ENCODE measurements at regions not wholly inside any gene's neighbourhood (a gene's known extent, or its start where the extent isn't known, plus 50 kb on each side); places are given as distances from the start of the nearest gene placed in this dataset.
"Not testable (repeated sequence)": the region's sequence is repeated elsewhere in the genome, so short reads cannot be mapped to it uniquely, and the experiment has no call there.

DNA sequence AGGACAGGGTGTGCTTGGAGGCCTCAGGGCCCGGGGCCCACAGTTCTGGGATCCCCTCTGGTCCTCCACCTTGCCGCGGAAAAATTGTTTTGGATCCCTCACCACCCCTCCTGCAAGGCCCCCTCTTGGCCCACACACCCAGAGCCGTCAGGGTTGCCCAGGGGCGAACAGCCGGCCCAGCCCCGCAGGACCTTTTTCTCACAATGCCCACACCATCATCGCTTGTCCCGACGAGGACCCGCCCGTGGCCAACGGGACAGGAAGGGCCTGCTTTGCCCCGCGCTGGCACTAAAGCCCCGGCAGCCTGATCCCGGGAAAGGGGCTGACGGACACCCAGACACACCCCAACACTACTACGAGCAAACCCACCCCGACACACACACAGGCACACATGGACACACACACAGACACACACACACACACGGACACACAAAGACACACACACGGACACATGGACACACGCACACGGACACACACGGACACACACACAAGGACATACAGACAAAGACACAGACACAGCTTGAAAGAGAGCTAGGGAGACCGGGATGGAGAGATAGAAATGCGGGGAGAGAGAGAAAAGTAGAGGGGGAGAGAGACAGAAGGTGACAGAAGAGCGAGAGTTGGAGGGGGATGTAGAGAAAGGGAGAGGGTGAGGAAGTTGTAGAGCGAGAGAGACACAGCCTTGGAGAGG, 1493.5 kb upstream of the DEFB115 start:
- no peak for DNase-seq

DNA sequence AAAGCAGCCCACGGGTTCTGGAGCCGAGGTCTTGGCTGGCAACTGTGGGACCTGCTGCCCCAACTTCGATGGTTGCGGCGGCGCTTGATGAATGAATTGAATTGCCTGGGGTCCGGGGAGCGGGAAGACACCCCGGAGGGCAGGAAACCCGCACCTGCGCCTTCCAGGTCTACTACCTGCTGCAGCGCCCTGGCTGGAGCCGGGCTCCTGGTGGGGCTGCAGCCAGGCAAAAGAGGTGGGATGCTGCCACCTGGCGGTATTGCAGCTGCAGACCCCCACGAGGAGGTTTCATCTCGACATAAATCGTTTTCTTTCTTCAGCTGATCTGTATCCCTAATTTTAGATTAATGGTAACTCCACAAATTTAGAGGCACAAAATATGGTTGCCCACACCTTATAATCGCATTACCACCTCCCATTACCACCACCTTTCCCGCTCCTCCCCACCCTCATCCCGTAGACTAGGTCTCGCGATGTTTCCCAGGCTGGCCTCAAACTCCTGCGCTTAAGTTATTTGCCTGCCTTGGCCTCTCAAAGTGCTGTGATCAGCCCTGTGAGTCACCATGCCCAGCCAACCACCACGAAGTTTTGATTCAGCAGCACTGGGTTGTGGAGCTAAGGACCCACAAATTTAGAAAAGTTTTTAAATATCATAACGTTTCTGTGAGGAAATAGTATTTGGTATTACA, 1492.4 kb upstream of the DEFB115 start:
- peak; percentile 26 for DNase-seq

DNA sequence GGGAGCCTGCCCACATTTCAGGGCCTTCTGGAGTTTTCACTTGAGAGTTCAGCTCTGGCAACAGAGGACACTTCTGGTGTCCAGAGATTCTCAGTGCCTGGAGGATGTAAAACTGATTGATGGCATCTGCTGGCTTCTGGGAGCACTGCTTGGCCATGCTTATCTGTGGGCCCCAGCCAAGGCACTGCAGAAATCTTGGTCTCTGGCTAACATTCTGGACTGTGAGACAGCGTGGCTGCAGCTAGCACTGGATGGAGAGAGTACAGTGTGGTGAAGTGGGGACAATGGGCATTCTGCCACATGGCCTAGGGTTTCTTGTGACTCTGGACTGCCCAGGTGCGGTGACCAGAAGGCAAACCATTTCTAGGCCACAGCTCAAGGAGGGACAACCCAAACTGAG, 1479.4 kb upstream of the DEFB115 start:
- not testable (repeated sequence) for DNase-seq

DNA sequence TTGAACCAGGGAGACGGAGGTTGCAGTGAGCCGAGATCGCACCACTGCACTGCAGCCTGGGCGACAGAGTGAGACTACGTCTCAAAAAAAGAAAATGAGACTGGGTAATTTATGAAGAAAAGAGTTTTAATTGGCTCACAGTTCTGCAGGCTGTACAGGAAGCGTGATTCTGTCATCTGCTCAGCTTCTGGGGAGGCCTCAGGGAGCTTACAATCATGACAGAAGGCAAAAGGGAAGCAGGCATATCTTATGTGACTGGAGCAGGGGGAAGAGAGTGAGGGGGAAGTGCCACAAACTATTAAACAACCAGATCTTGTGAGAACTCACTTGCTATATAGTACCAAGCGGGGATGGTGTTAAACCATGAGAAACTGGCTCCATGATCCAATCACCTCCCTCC, 1476.2 kb upstream of the DEFB115 start:
- not testable (repeated sequence) for DNase-seq

DNA sequence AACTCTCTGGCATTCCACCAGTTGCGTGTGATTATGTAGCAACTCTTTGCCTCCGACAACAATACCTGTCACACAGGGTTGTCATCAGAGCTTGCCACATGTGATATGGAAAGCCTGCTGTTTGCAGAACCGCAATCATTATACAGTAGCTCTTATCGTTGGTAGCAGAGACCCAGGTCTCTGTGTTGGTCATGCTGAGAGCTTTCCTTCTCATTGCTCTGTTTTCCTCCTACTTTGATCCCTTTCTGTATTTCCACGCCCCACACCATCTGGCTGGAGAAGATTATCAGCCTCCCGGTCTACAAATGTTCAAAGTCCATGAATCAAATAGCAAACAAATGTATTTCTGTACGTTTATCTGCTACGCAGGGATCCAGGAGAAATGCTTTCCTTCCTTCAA, 1475.6 kb upstream of the DEFB115 start:
- not testable (repeated sequence) for DNase-seq

DNA sequence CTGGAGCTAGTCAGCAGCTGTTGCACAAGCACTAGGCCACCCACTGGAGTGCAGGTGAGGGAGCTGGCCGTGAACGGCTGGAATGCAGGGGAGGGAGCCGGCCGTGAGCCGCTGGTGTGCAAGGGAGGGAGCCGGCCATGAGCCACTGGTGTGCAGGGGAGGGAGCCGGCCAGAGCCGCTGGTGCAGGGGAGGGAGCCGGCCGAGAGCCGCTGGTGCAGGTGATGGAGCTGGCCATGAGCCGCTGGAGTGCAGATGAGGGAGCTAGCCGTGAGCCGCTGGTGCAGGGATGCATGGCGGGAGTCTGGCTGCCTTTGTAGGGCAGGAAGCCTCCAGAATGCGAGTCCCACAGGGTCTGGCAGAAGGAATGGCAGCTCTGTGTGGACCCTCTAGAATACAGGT, 1470.0 kb upstream of the DEFB115 start:
- not testable (repeated sequence) for DNase-seq

DNA sequence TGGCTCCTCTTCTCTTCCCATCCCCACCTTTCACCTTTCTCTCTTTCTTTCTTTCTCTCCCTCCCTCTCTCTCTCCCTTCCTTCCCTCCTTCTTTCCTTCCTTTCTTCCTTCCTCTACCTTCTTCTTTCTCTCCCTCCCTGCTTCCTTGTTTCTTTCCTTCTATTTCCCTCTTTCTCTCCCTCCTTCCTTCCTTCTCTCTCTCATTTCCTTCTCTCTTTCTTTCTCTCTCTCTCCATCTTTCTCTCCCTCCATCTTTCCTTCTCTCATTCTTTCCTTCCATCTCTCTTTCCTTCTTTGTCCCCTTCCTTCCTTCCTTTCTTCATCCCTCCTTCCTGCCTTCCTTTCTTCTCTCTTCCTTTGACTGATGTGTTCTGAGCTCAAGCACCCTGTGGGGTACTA, 1467.0 kb upstream of the DEFB115 start:
- no peak for DNase-seq

DNA sequence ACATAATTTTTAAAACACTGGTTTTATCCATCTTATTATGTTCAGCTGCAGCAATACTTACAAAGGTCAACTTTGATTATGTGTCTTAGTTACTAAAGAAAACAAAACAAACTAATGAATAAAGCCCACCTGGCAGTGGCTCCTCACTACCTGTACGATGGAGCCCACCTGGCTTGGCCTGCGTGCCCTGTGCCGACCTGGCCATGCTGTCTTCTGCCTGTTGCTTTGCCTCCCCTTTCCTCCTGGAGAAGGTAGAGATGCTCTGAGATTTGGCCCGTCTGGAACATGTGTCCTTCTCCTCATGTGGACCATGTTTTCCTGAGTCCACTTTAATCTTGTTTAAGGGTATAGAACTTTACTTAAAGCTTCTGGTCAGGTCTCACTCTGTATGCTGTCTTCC, 1426.0 kb upstream of the DEFB115 start:
- not testable (repeated sequence) for DNase-seq

DNA sequence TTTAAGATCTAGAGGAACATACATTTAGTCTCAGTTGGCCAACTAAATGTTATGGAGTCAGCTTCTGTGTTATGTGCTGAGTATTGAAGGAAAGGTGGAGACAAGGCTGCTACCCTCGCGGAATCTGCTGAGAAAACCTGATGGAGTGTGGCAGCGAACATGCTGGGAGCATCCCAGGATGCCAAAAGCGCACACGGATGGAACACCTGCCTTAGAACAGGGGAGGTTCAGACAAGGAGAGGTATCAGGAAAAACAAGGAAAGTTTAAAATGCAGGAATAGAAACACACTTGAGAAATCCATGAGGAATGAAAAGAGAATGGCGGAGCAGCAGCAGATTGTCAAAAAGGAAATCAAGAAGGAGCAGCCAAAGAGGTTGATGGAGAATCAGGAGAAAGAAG, 1389.5 kb upstream of the DEFB115 start:
- not testable (repeated sequence) for DNase-seq

DNA sequence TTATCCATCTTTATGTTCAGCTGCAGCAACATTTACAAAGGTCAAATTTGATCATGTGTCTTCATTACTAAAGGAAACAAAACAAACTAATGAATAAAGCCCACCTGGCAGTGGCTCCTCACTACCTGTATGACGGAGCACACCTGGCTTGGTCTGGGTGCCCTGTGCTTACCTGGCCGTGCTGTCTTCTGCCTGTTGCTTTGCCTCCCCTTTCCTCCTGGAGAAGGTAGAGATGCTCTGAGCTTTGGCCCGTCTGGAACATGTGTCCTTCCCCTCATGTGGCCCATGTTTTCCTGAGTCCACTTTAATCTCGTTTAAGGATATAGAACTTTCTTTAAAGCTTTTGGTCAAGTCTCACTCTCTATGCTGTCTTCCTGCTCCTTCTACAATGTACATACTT, 1388.8 kb upstream of the DEFB115 start:
- not testable (repeated sequence) for DNase-seq

DNA sequence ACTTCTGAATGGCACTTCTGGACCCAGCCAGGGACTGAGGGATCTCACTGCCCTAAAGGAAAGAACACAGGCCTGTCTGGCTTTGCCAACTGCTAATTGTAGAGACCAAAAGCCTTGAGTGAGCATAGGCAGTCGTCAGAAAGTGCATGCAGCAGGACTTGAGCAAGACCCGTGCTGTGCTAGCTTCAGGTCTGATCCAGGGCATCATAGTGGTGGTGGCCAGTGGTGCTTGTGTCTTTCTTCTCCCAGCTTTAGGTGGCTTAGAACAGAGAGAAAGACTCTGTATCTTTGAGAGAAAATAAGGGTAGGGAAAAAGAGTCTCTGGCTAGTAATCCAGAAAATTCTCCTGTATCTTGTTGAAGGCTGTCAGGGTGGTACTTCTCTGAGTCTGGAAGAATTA, 1385.6 kb upstream of the DEFB115 start:
- DNase-seq = not testable (repeated sequence)

DNA sequence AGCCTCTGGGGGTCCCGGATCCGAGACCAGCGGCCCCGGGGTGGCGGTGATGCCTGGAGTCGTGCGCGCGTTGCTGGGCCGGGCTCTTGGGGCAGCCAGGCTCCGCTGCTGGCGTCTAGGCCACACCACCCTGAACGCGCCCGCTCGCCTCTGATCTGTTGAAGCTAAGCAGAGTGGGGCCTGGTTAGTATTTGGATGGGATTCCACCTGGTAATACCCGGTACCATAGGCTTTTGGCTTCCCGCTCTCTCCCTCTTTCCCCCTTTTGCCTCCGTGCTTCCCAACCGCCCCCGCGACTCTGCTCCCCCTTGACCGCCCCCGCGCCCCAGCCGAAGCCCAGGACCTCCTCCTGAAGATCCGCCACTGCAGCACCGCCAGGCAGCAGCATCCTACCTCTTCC, 1383.5 kb upstream of the DEFB115 start:
- no peak for DNase-seq

DNA sequence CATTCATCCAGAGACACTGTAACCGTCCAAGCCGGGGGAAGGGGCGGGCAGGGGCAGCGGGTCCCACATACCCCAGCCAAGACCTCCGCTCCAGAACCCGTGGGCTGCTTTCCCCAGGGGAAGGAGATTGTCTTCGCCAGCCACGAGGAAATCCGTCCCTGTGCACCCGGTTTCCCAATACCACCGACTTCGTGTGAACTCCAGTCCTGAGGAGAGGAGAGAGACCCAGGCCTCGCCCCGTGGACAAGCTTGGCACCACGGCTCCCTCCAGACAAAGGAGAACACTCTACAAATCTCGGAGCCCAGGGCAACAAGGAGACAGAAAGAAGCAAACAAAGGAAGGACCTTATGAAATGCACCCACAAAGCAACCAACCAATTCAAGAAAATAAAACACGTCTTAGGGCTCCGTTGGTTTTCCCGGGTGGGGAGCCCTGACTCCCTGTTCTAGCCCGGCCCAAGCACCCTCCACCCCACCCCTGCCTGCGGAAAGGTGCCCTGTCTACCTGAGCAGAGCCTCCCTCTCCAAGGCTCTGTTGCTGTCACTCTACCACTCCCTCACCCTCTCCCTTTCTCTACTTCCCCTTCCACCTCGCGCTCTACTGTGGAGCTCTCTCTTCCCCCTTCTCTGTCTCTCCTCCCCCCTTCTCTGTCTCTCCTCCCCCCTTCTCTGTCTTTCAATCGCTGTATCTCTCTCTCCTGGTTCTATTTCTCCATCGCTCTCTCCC, 1382.8 kb upstream of the DEFB115 start:
- DNase-seq = no peak

DNA sequence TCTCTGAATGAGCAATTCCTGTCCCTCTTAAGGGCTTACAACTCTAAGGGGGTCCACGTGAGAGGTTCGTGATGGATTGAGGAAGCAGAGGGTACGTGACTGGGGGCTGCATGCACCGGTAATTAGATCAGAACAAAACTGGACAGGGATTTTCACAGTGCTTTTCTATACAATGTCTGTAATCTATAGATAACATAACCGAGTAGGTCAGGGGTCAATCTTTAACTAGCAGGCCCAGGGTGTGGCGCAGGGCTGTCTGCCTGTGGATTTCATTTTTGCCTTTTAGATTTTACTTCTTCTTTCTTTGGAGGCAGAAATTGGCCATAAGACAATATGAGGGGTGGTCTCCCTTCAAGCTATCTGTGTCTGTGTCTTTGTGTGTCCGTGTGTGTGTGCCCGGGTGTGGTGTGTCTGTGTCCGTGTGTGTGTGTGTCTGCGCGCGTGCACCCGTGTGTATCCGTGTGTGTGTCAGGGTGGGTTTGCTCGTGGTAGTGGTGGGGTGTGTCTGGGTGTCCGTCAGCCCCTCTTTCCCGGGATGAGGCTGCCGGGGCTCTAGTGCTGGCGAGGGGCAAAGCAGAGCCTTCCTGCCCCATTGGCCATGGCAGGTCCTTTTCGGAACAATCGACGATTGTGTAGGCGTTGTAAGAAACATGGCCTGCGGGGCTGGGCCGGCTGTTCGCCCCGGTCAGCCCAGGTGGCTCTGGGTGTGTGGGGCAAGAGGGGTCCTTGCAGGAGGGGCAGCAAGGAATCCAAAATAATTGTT, 1382.0 kb upstream of the DEFB115 start:
- not testable (repeated sequence) for DNase-seq

DNA sequence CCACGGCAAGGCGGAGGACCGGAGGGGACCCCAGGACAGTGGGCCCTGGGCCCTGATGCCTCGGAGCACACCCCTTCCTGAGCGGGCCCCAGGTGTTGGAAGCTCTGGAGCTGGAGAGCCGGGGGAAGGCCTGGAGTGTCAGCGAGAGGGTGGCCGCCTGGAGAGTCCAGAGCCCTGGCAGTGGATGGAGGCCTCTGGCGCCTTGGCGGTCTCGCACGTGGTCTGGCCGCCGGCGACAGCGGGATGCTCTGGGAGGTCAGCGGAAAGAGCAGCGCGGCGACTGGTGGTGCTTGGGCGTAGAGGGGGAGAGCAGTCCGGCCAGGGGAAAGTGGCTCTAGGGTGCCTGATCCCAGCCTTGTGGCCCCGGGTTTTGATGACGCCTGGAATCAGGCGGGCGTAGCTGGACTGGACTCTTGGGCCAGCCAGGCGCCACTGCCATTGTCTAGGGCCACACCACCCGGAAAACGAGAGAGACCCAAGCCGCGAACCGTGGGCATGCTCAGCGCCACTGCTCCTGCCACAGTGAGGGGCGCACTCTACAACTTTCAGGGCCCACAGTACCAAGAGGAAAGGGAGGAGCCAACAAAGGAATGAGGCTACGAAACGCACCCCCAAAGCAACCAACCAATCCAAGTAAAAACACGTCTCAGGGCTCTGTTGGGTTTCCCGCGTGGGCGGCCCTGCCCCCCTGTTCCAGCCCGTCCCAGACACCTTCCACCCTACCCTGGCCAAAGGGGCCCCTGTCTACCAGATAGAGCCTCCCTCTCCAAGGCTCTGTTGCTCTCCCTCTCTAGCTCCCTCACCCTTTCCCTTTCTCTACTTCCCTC, 1381.2 kb upstream of the DEFB115 start:
- DNase-seq = not testable (repeated sequence)

DNA sequence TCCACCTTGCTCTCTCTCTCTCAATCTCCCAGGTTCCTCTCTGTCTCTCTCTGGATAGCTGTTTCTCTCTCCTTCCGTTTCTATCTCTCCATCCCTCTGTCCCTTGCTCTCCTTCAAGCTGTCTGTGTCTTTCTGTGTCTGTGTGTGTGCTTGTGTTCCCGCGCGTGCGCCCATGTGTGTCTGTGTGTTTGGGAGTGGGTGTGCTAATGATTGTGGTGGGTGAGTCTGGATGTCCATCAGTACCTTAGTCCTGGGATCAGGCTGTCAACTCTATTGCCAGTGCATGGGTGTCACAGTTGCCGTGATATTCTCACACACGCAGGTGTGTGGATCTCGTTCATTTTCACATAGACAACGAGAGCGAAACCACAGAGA, 1380.6 kb upstream of the DEFB115 start:
- no peak for DNase-seq

DNA sequence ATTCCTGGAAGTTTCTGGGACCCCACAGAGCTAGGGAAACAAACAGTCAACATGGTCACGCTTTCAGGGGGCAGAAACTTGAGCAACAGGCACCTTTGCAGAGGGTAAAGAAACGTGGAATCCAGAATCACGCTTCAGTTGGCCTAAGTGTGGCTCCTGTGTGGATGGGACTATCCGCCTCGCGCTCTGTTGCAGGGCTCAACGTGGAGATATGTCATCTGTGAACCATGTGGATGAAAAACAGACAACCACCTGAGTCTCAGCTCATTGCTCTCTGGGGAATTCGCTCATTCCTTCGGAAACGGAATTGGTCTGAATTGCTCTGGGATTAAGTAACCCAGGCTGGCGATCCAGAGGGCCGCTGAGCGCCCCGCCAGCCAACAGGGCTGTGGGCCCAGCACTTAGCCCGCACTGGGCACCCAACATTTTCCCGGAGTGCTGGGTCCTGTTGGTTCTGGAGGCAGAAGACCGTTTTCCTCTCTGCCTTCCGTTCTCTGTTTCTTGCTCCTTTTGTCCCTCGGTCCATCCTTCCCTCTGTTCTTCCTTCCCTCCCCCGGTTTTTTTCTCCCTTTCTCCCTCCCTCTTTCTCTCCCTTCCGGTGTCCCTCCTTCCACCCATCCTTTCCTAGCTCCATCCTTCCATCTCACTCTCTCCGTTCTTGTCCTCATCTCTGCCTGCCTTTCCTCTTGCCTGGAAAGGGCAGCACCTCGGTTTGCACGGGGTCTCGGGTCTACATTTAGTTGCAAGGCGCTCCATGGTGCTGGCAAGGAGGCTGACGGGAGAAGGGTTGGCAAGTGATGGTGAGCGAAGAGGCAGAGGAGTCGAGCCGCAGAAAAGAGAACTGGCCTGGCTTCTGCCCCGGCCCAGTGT, 1379.8 kb upstream of the DEFB115 start:
- DNase-seq = not testable (repeated sequence)

DNA sequence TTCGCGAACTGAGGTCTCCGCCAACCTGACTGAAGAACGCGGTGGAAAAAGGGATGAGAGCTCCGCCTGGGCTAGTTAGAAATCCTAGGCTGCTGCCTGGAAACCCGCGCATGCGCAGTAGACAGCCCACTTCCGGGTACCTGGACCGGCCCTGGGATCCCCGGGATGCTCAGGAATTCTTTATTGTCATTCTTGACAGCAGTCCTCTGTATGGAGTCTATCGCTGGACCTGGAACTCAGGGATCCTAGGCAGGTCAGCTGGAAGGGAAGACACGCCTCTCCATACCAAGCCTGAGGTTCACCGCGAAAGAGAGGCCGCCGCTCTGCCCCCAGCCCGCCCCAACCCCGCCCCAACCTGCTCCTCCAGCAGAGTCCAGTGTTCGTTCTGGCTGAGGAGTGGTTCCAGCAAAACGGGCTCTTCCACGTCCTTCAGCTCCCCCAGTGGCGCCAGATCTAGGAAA, 1379.2 kb upstream of the DEFB115 start:
- DNase-seq = no peak

DNA sequence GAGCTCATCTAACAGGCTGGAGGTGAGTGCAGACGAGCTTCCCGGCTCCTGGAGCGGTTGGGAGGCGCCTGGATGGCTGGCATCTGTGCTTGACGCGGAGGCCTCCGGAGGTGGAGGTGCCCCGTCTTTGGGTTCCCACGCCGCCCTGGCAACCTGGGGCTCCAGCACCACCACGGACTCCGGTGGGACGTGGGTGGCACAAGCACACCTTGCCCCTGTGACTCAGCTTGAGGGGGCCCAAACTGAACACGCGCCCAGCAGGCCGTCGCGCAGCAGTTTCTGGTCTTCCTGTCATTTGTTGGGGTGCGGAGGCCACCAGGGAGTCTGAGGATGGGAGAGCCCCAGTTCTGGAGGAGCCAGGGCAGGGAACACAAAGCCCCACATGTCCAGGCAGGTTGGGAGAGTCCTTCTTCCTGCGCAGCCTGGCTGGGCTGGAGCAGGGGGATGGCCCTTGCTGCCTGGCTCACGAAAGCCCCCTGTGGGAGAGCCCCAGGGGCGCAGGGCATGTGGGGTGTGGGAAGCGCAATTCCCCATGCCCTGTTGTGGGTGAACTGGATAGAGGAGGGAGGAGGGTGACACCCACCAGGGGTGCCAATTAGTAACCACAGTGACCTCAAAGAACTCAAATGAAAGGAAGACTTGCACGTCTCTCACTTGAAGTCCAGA, 1378.6 kb upstream of the DEFB115 start:
- no peak for DNase-seq

DNA sequence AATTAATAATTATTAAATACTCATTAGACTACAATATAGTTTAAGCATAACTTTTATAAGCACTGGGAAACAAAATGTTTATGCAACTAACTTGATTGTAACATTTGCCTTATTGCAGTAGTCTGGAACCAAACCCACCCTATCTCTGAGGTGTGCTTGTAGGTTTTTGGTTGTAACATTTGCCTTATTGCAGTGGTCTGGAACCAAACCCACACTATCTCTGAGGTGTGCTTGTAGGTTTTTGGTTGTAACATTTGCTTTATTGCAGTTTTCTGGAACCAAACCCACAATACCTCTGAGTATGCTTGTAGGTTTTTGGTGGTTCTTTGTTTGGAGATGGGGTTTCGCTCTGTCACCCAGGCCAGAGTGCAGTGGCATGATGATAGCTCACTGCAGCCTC, 1376.4 kb upstream of the DEFB115 start:
- not testable (repeated sequence) for DNase-seq
